Thoracic aorta (tissue), 2 donors: ENCODE measurements at regions not wholly inside any gene's neighbourhood (a gene's known extent, or its start where the extent isn't known, plus 50 kb on each side); places are given as distances from the start of the nearest gene placed in this dataset.

Experiments
- ATAC-seq: fragments of 150-250 bp; one replicate; pipeline ENCODE4 v1.8.0; 2017; ENCODE audit warnings: low read depth; ENCODE audit not compliant: insufficient number of reproducible peaks, low FRiP score
- DNase-seq: peaks from one replicate; pipeline ENCODE4 v3.0.0-alpha.2; 2020; ENCODE audit warnings: low spot score
- H3K27ac ChIP-seq, 2 donors: fragments of 200-600 bp; sonication (generic); 1 replicate in 1 of 2; 2 replicates in 1 of 2; pipeline ENCODE4 v1.5.1; 2016; ENCODE audit warnings: mild to moderate bottlenecking in 2 of 2, moderate library complexity in 2 of 2
- H3K27me3 ChIP-seq: fragments of 200-600 bp; sonication (generic); replicated peaks from 2 replicates; pipeline ENCODE4 v1.6.0; 2016; ENCODE audit warnings: mild to moderate bottlenecking; ENCODE audit not compliant: insufficient read depth
- H3K36me3 ChIP-seq: fragments of 200-600 bp; sonication (generic); one replicate; pipeline ENCODE4 v1.5.1; 2016
- H3K4me1 ChIP-seq, 2 donors: fragments of 200-600 bp; sonication (generic); 1 replicate in 1 of 2; 2 replicates in 1 of 2; pipeline versions ENCODE4 v1.5.1 to v1.6.0; 2016; ENCODE audit warnings: low read depth in 2 of 2, mild to moderate bottlenecking in 1 of 2; ENCODE audit not compliant: control insufficient read depth in 1 of 2
- H3K4me3 ChIP-seq: fragments of 200-600 bp; sonication (generic); 2 replicates; pipeline ENCODE4 v1.5.1; 2016; ENCODE audit warnings: mild to moderate bottlenecking
- H3K9me3 ChIP-seq: fragments of 200-600 bp; sonication (generic); 2 replicates; pipeline ENCODE4 v1.5.1; 2016
- TF ChIP-seq, protein P1 (sequence below): fragments of 200-600 bp; sonication (generic); IDR thresholded peaks from one replicate; pipeline ENCODE4 v1.5.1; 2019; ENCODE audit warnings: antibody characterized with exemption

DNA sequence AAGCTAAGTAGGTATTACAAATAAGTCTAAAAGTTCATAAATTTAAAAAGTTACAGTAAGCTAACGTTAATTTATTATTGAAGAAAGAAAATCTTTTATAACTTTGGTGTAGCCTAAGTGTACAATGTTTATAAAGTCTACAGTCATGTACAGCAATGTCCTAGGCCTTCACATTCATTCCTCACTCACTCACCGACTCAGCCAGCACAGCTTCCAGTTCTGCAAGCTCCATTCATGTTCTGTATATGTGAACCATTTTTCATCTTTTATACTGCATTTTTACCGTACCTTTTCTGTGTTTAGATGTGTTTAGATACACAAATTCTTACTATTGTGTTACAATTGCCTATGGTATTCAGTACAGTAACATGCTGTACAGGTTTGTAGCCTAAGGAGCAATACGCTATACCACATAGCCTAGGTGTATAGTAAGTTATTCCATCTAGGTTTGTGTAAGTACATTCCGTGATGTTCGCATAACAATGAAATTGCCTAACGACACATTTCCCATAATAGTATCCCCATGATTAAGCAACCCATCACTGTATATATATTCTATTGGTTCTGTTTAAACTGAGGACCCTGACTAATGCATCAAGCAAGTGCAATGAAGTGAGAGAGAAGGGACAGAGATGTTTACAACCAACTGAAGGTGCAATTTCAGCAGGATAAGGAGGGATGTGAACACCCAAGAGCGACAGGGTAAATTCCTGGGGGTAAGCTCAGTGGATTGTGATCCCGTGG is 88.9 kb upstream of the TRIO start:
- no peaks in the 10 kb centered on the region for H3K27me3 ChIP-seq
- H3K4me3 ChIP-seq = no peak overlapping the region
- H3K4me1 ChIP-seq = no peaks in the 10 kb centered on the region
- TF ChIP-seq, protein P1, sequence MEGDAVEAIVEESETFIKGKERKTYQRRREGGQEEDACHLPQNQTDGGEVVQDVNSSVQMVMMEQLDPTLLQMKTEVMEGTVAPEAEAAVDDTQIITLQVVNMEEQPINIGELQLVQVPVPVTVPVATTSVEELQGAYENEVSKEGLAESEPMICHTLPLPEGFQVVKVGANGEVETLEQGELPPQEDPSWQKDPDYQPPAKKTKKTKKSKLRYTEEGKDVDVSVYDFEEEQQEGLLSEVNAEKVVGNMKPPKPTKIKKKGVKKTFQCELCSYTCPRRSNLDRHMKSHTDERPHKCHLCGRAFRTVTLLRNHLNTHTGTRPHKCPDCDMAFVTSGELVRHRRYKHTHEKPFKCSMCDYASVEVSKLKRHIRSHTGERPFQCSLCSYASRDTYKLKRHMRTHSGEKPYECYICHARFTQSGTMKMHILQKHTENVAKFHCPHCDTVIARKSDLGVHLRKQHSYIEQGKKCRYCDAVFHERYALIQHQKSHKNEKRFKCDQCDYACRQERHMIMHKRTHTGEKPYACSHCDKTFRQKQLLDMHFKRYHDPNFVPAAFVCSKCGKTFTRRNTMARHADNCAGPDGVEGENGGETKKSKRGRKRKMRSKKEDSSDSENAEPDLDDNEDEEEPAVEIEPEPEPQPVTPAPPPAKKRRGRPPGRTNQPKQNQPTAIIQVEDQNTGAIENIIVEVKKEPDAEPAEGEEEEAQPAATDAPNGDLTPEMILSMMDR = no peak
- H3K36me3 ChIP-seq = no peaks in the 10 kb centered on the region
- H3K27ac ChIP-seq = no peak overlapping the region
- DNase-seq = no peak
- no peaks in the 10 kb centered on the region for H3K9me3 ChIP-seq
- ATAC-seq = no peak

DNA sequence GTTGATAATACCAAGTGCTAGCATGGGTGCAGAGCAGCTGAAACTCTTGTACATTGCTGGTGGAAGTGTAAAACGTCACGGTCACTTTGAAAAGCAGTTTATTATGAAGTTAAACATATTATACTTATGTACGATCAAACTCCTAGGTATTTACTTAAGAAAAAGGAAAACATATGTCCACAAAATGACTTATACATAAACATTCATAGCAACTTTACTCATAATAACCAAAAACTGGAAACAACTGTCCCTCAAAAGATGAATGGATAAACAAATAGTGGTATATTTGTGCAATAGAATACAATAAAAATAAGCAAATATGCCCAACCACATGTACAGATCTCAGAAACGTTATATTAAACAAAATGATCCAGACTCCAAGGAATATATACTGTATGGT is 92.3 kb upstream of the TRIO start:
- no peaks in the 10 kb centered on the region for H3K4me1 ChIP-seq
- peaks cover 4% of the 10 kb centered on the region for H3K9me3 ChIP-seq
- no peak for DNase-seq
- H3K27me3 ChIP-seq = no peaks in the 10 kb centered on the region
- no peak for ATAC-seq
- H3K4me3 ChIP-seq = no peak overlapping the region
- H3K27ac ChIP-seq = no peak overlapping the region
- H3K36me3 ChIP-seq = no peaks in the 10 kb centered on the region
- TF ChIP-seq, protein P1 = no peak

DNA sequence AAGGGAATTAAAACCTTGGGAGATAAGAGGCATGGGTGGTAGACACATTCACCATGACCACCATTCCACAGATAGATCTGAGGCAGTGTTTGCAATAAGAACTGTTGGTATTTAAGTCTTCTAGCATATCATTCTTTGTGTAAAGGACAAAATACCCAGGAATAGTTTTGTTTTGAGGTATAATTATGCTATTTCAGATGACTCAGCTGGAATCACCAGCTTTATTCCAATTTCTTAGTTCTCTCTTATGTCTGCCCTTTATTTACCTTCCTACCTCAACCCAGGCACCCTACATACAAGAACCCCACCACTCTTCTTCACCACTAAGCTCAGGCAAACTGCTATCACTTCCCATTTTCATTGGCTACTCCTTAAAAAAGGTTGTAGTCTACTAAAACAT is 94.7 kb upstream of the TRIO start:
- no peaks in the 10 kb centered on the region for H3K4me1 ChIP-seq
- no peak for ATAC-seq
- TF ChIP-seq, protein P1 = no peak
- peaks cover 4% of the 10 kb centered on the region for H3K9me3 ChIP-seq
- no peak overlapping the region for H3K4me3 ChIP-seq
- H3K36me3 ChIP-seq = no peaks in the 10 kb centered on the region
- H3K27me3 ChIP-seq = no peaks in the 10 kb centered on the region
- no peak for DNase-seq
- no peak overlapping the region for H3K27ac ChIP-seq

DNA sequence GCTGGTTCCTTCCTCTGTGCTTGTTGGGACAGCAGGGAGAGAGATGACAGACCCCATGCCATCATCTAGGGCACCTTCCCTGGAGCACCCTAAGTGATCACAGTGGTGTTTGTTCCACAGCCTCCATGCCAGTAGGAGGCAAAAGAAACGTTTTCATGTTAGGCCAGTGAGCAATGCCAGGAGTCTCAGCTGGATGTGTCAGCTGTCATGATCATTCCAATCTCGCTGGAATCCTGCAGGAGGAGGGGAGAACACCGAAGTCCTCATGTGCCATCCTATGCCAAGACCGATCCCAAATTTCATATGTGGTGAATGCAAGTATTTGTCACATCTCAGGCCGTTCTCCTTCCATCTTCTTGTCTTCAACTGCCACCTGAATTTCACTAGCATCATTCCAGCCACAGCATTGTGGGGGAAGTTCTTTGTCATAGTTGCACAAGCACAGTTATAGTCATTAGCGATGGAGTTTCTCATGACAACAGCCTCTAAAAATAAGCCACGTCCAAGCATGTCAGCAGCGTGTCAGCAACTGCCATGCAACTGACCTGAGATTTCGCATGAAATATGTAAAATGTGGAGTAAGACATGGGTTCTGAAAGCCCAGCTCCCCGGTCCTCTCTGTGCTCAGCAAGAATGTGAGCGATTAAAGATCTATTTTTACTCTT is 97.2 kb upstream of the DNAH5 start:
- no peaks in the 10 kb centered on the region for H3K9me3 ChIP-seq
- ATAC-seq = no peak
- H3K4me1 ChIP-seq = peaks cover 7 to 9% of the 10 kb centered on the region in 2 donors
- no peak overlapping the region for H3K4me3 ChIP-seq
- H3K27ac ChIP-seq = no peak overlapping the region
- H3K36me3 ChIP-seq = no peaks in the 10 kb centered on the region
- no peak for DNase-seq
- TF ChIP-seq, protein P1 = no peak
- no peaks in the 10 kb centered on the region for H3K27me3 ChIP-seq

DNA sequence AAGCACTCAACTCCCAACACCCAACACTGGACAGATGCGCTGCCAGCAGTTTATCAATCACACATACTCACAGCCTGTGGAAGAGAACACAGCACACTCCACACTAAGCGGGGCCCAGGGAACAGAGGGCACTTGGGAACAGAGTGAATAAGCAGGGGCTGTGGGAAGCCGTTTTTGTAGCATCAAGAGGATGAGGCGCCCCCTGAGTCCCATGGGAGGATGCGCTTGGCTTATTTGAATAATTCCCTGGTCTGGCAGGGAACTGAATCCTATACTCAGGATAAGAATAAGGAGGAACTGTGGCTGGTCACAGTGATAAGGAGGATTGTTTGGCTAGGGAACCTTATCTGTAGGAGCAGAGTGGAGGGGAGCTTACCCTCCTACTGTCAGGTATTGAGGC is 96.1 kb upstream of the DNAH5 start:
- H3K27me3 ChIP-seq = no peaks in the 10 kb centered on the region
- H3K36me3 ChIP-seq = no peaks in the 10 kb centered on the region
- no peaks in the 10 kb centered on the region for H3K9me3 ChIP-seq
- H3K4me3 ChIP-seq = no peak overlapping the region
- H3K27ac ChIP-seq = no peak overlapping the region
- ATAC-seq (no peak), DNase-seq (no peak)
- TF ChIP-seq, protein P1 = no peak
- H3K4me1 ChIP-seq = peaks cover 15 to 17% of the 10 kb centered on the region in 2 donors
